SK-MEL-5 (cell line): ENCODE measurements at regions not wholly inside any gene's neighbourhood (a gene's known extent, or its start where the extent isn't known, plus 50 kb on each side); places are given as distances from the start of the nearest gene placed in this dataset.
"Not testable (repeated sequence)": the region's sequence is repeated elsewhere in the genome, so short reads cannot be mapped to it uniquely, and the experiment has no call there.

Source experiments
- DNase-seq: peaks from one replicate; pipeline ENCODE4 v3.0.0-alpha.2; 2016; ENCODE audit warnings: low read depth, low spot score
- in situ Hi-C: cut with HindIII; loops from 2 replicates; pipeline ENCODE4 v1.10.0; 2016; ENCODE audit warnings: low sequenced_read_pairs, high pct_unique_total_duplicates, low pct_unique_long_range_greater_than_20kb

DNA sequence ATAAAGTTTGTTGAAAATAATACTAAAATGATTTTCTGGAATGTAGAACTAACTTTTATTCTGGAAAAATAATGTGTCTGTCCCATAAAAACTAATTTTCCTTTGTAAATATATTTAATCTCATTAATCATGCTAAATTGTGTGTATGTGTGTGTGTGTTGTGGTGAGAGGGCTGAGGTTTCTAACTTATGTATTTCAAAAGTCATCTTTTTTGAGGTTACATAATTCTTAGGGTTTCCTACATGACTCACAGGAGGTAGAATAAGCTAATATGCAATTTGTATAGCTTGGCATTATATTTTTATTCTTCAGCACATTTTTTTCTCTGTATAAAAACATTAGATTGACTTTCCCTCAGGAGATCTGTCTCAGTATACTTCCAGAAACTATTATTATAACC lies 64.1 kb upstream of the CLVS2 start:
- DNase-seq: no peak
- in situ Hi-C loops: no loop called here

DNA sequence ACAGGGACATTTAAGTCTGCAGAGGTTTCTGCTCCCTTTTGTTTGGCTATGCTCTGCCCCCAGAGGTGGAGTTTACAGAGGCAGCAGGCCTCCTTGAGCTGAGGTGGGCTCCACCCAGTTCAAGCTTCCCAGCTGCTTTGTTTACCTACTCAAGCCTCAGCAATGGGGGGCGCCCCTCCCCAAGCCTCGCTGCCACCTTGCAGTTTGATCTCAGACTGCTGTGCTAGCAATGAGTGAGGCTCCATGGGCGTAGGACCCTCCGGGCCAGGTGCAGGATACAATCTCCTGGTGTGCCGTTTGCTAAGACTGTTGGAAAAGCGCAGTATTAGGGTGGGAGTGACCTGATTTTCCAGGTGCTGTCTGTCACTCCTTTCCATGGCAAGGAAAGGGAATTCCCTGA lies 51.1 kb upstream of the CLVS2 start:
- DNase-seq, in situ Hi-C loops: not testable (repeated sequence)
